ENCODE measurements at regions not wholly inside any gene's neighbourhood (a gene's known extent, or its start where the extent isn't known, plus 50 kb on each side); places are given as distances from the start of the nearest gene placed in this dataset.

GRCh38 chr9:73344060-73344459, 192.4 kb downstream of the ANXA1 start:
- TF ChIP-seq CTCF (IDR thresholded peaks at IDR 0.05) (no peak), EZH2phosphoT487 (IDR thresholded peaks at IDR 0.05) (no peak), EZH2 (IDR thresholded peaks at IDR 0.05) (no peak)
